ENCODE measurements at regions not wholly inside any gene's neighbourhood (a gene's known extent, or its start where the extent isn't known, plus 50 kb on each side); places are given as distances from the start of the nearest gene placed in this dataset.

DNA sequence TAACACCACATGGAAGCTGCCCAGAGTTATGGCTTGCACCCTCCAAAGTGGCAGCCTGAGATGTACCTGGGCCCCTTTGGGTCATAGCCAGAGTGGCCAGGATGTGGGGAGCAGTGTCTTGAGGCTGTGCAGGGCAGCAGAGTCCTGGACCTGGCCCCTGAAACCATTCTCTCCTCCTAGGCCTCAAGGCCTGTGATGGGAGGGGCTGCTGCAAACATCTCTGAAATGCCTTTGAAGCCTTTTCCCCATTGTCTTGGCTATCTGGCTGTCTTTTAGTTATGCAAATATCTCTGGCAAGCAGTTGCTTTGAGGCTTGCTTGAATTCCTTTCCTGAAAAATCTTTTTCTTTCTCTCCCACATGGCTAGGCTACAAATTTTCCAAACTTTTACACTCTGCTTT, 356.5 kb downstream of the DAD1 start:
- DNase-seq (ENCODE audit: extremely low spot score), result no peak
- CTCF ChIA-PET, result no interaction called here
- POLR2A ChIA-PET, result no interaction called here
- TF ChIP-seq ZNF384 (IDR thresholded peaks at IDR 0.05) (no peak), CTBP1 (IDR thresholded peaks at IDR 0.05; ENCODE audit: borderline replicate concordance) (no peak), FOXK2 (IDR thresholded peaks at IDR 0.05) (no peak), LEF1 (IDR thresholded peaks at IDR 0.05; ENCODE audit: borderline replicate concordance) (no peak), FOXA1 (IDR thresholded peaks at IDR 0.05) (no peak), TARDBP (IDR thresholded peaks at IDR 0.05) (no peak), L3MBTL2 (conservative IDR thresholded peaks at IDR 0.05) (no peak), BHLHE40 (IDR thresholded peaks at IDR 0.05; ENCODE audit: borderline replicate concordance) (no peak), ELF4 (IDR thresholded peaks at IDR 0.05) (no peak), SUZ12 (IDR thresholded peaks at IDR 0.05) (no peak), PKNOX1 (IDR thresholded peaks at IDR 0.05) (no peak), ARNT (IDR thresholded peaks at IDR 0.05) (no peak), FOXM1 (IDR thresholded peaks at IDR 0.05; ENCODE audit: borderline replicate concordance) (no peak), NFRKB (IDR thresholded peaks at IDR 0.05) (no peak), HDGF (IDR thresholded peaks at IDR 0.05; ENCODE audit: borderline replicate concordance) (no peak)

- POLR2A ChIA-PET, result no interaction called here
- CTCF ChIA-PET, result no interaction called here
- no peak for TF ChIP-seq L3MBTL2 (conservative IDR thresholded peaks at IDR 0.05)
- TF ChIP-seq FOXA1 (IDR thresholded peaks at IDR 0.05), result no peak
- no peak for TF ChIP-seq ELF4 (IDR thresholded peaks at IDR 0.05)
- no peak for DNase-seq (ENCODE audit: extremely low spot score)
Observed at GRCh38 chr14:22231018-22231417, 358.0 kb downstream of the DAD1 start.

DNA sequence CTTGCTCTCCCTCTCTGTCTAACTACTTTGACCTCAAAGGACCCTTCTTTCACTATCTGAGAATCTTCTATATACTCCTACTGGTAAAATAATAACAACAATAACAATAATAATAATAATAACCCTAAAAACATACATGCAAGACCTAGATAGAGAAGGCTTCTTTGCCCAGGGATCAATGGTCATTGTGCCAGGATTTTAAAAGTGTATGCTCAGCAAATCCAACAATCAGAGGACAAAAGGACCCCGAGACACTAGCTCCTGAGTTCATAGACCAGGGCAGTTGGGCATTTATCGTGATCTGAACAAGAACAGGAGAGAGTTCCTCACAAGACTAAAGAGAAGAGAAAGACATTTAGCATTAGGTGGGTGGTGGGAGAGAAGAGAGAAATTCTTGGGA, 358.5 kb downstream of the DAD1 start:
- DNase-seq (ENCODE audit: extremely low spot score), result no peak
- TF ChIP-seq TARDBP (IDR thresholded peaks at IDR 0.05) (no peak), FOXA1 (IDR thresholded peaks at IDR 0.05) (no peak), NFRKB (IDR thresholded peaks at IDR 0.05) (no peak), HDGF (IDR thresholded peaks at IDR 0.05; ENCODE audit: borderline replicate concordance) (no peak), ARNT (IDR thresholded peaks at IDR 0.05) (no peak), SUZ12 (IDR thresholded peaks at IDR 0.05) (no peak), FOXK2 (IDR thresholded peaks at IDR 0.05) (no peak), ELF4 (IDR thresholded peaks at IDR 0.05) (no peak), L3MBTL2 (conservative IDR thresholded peaks at IDR 0.05) (no peak), PKNOX1 (IDR thresholded peaks at IDR 0.05) (no peak), BHLHE40 (IDR thresholded peaks at IDR 0.05; ENCODE audit: borderline replicate concordance) (no peak), ZNF384 (IDR thresholded peaks at IDR 0.05) (no peak), FOXM1 (IDR thresholded peaks at IDR 0.05; ENCODE audit: borderline replicate concordance) (no peak)
- POLR2A ChIA-PET, result no interaction called here
- CTCF ChIA-PET, result no interaction called here

DNA sequence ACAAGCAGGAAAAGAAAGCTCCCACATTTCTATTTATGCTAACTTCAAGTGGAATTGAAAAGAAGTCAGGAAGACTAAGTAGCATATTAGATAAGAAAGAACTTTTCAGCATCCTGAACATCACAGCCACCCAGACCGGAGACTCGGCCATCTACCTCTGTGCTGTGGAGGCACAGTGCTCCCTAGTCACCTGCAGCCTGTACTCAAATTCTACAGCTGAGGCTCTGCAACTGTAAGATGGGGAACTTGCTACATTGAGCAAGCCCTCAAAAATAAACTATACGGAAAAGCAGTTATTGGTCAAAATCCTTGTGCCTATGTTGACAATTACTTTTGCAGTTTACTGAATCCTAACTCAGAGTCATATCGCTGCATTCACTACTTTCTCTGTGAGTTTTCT, 361.9 kb downstream of the DAD1 start:
- POLR2A ChIA-PET, result no interaction called here

GRCh38 chr14:22226381-22226780, 362.6 kb downstream of the DAD1 start:
- CTCF ChIA-PET, result interaction anchor here (1.2 kb wide), 1 partner anchor 8 kb away, joined by 5 read pairs; no protein-coding TSS in a partner anchor
- TF ChIP-seq NFRKB (IDR thresholded peaks at IDR 0.05) (no peak), PKNOX1 (IDR thresholded peaks at IDR 0.05) (no peak), FOXM1 (IDR thresholded peaks at IDR 0.05; ENCODE audit: borderline replicate concordance) (no peak), SUZ12 (IDR thresholded peaks at IDR 0.05) (no peak), FOXK2 (IDR thresholded peaks at IDR 0.05) (no peak), FOXA1 (IDR thresholded peaks at IDR 0.05) (no peak), HDGF (IDR thresholded peaks at IDR 0.05; ENCODE audit: borderline replicate concordance) (no peak), BHLHE40 (IDR thresholded peaks at IDR 0.05; ENCODE audit: borderline replicate concordance) (no peak), SP1 (IDR thresholded peaks at IDR 0.05) (no peak), TARDBP (IDR thresholded peaks at IDR 0.05) (no peak), ARNT (IDR thresholded peaks at IDR 0.05) (no peak), CTBP1 (IDR thresholded peaks at IDR 0.05; ENCODE audit: borderline replicate concordance) (no peak)
- POLR2A ChIA-PET, result no interaction called here
- DNase-seq (ENCODE audit: extremely low spot score), result no peak

More for the DNA sequence above, 361.9 kb downstream of the DAD1 start:
- TF ChIP-seq LEF1 (IDR thresholded peaks at IDR 0.05; ENCODE audit: borderline replicate concordance), result no peak
- no peak for TF ChIP-seq FOXK2 (IDR thresholded peaks at IDR 0.05)
- no peak for TF ChIP-seq ARNT (IDR thresholded peaks at IDR 0.05)
- no peak for TF ChIP-seq SP1 (IDR thresholded peaks at IDR 0.05)
- TF ChIP-seq SUZ12 (IDR thresholded peaks at IDR 0.05), result no peak
- no peak for TF ChIP-seq HDGF (IDR thresholded peaks at IDR 0.05; ENCODE audit: borderline replicate concordance)
- TF ChIP-seq FOXA1 (IDR thresholded peaks at IDR 0.05), result no peak
- TF ChIP-seq L3MBTL2 (conservative IDR thresholded peaks at IDR 0.05), result no peak
- no peak for TF ChIP-seq TARDBP (IDR thresholded peaks at IDR 0.05)
- TF ChIP-seq PKNOX1 (IDR thresholded peaks at IDR 0.05), result no peak
- TF ChIP-seq CTBP1 (IDR thresholded peaks at IDR 0.05; ENCODE audit: borderline replicate concordance), result no peak
- no peak for TF ChIP-seq NFRKB (IDR thresholded peaks at IDR 0.05)
- TF ChIP-seq ELF4 (IDR thresholded peaks at IDR 0.05), result no peak
- no peak for TF ChIP-seq BHLHE40 (IDR thresholded peaks at IDR 0.05; ENCODE audit: borderline replicate concordance)
- TF ChIP-seq ZNF384 (IDR thresholded peaks at IDR 0.05), result no peak
- TF ChIP-seq FOXM1 (IDR thresholded peaks at IDR 0.05; ENCODE audit: borderline replicate concordance), result no peak
- CTCF ChIA-PET, result interaction anchor here (0.6 to 0.9 kb wide), 2 partner anchors 26 to 37 kb away, joined by 3 to 4 read pairs; no protein-coding TSS in a partner anchor
- no peak for DNase-seq (ENCODE audit: extremely low spot score)

Data from HEK293T (cell line).